Hematopoietic multipotent progenitor cell treated with erythropoietin and hydrocortisone succinate and interleukin-3 and kit ligand, for 6 days (in vitro differentiated cells): ENCODE measurements at regions not wholly inside any gene's neighbourhood (a gene's known extent, or its start where the extent isn't known, plus 50 kb on each side); places are given as distances from the start of the nearest gene placed in this dataset.

Source experiments
- DNase-seq: peaks from one replicate; pipeline ENCODE4 v3.0.0-alpha.2; 2015

DNA sequence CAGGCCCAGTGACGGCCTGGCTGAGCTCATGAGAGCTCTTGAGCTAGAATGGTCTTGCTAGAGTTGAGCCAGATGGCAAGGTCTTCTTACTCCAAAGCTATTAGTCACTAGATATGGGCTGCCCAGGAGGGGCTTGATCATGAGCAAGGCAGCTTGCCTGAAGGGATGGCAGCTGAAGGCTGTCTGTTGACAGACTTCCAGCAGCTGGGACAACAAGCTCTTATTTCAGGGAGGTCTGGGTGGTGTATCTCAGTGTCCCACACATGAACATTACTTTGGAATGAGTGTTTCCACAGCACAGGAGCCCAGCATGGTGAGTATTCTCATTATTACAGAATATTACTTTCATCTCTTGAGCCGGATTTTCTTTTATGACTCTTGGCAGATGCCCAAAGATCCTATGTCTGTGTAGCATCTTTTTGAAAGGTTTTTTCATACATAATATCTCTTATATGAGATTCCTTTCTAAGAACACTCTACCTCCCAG, 414.1 kb downstream of the ARHGEF28 start:
- DNase-seq, result no peak

GRCh38 chr5:74037321-74037720, 411.3 kb downstream of the ARHGEF28 start:
- no peak for DNase-seq

- peak; percentile 36 for DNase-seq
Measured at GRCh38 chr5:74035521-74035937, 409.5 kb downstream of the ARHGEF28 start.

- no peak for DNase-seq
Measured at GRCh38 chr5:74034733-74035132, 408.7 kb downstream of the ARHGEF28 start.

DNA sequence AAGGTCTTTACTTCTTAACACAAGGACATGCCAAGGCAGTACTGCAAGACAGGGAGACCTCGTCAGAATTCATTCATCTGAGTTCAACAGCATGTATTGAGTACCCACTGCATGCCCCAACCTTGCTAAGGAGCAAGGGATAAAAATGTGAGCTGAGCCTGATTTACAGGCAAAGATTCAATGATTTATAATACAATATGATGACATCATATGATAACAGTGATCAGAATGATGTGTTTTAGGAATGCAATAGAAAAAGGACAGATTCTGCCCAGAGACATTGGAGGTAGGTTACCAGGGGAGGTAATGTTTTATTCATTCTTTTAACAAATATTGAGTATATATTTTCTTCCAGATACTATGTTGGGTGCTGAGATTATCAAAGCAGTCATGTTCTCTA, 406.6 kb downstream of the ARHGEF28 start:
- no peak for DNase-seq

DNA sequence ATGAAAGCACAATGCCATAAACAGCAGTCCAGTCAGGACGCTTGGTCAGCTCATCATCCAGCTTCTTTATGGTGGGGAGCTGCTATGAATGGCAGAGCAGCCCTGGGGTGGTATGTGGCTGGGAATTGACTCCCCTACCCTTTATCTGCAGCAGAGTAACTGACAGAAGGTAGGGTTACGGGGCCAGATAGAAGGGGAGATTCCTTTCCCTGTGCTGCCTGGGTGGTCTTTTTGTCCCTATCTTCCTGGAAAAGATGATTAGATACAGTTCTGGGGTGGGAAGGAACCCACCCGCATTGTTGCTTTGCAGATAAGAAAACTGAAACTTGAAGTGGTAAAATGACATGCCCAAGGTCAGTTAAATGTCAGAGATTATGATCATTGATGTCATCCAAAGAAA, 405.5 kb downstream of the ARHGEF28 start:
- no peak for DNase-seq

- no peak for DNase-seq
Measured at GRCh38 chr5:74030821-74031220, 404.8 kb downstream of the ARHGEF28 start.

GRCh38 chr5:74030371-74030770, 404.4 kb downstream of the ARHGEF28 start:
- DNase-seq, result no peak

DNA sequence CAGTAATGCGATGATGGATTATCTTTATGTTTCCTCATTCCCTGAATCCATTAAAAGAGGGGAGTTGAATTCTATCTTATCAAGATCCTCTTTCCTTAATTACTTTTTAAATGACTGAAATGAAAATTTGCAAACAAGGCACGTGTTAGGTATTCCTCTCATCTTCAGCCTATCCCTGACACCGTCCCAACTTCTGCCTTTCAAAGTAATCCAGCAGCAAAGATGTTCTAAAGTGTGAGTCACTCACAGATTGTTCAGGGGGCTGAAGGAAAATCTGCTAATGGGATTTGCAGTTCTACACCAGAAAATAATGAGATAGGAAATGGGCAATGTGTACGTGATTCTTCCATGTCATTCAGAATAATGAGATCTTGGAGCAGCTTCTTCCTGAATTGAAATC, 403.0 kb downstream of the ARHGEF28 start:
- DNase-seq, result no peak

- no peak for DNase-seq
Measured at GRCh38 chr5:74028406-74028805, 402.4 kb downstream of the ARHGEF28 start.

DNA sequence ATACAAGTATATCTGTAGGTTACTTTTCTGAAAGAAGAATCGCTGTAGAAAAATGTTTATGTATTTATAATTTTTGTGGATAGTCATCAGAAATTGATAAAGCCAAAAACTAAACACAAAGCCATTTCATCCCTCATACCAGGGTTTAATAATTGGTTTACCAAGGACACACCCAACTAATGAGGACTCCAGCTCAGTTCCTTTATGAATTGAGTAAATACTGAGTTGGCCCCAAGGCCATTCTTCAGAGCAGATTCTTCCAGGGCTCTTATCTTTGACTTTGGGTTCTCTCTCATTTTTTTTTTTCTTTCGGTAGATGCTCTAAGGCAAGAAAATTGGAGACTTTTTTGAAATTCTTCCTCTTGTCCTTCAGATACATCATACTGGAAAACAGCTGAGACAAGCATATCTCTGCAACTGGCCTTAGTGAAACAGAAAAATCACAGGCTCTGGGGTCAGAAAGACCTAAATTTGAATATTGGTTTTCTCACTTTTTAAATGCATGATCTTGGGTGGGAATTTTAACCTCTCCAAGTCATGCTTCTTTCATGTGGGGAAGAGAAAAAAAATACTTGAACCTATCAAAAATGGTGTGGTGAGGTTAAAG, 401.8 kb downstream of the ARHGEF28 start:
- no peak for DNase-seq

DNA sequence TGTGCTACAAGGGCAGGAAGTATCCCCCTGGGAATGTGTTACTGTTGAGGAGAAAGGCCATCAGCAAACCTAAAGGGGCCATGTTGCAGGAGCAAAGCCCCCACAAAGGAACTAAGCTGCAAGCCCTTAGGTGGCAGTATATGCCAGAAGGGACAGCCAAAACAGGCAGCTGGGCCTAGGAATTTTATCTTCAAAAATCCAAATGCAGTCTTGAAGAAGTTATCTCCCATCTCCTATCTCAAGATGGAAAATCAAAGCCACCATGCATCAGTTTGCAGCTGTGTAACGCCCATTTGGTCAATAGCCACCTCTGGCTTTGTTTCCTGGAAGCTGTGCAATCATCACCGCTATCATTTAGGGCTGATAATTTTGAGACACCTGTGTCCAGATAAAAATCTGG, 400.3 kb downstream of the ARHGEF28 start:
- DNase-seq, result no peak

DNA sequence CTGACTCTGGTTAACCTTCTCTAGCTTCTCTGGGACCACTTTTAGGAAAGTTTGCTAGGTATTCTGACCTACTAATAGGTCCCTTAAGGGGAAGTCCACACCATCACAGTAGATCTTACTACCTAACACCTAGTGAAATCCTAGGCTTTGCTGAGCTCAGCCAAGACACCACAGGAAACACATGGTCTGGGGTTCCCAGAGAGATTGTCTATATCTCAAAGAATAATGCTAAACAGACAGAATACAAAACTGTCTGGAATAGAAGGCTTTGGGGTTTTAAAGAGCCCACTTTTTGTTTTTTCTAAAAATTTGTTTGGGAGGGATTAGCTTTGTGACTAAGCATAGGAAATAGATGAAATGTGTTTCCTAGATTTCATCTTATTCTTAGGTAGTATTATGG, 395.1 kb downstream of the ARHGEF28 start:
- DNase-seq, result no peak

DNA sequence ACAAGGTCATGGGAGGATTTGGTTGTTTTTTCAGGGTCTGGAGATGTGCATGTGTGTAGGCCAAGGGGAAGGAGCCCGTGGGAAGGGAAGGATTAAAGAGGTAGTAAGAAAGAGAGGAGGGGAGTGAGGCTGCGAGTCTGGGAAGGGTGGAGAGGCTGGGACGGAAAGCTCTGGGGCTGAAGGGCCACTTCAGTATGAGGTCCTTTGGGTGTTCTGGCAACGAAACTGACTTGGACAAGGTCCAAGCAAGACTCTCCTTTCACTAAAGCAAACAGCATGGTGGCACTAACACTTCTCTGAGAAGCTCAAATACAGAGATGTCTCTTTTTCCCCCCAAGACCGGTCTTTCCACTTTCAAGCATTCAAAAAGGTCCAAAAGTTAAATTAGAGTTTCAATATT, 394.5 kb downstream of the ARHGEF28 start:
- DNase-seq, result no peak

DNA sequence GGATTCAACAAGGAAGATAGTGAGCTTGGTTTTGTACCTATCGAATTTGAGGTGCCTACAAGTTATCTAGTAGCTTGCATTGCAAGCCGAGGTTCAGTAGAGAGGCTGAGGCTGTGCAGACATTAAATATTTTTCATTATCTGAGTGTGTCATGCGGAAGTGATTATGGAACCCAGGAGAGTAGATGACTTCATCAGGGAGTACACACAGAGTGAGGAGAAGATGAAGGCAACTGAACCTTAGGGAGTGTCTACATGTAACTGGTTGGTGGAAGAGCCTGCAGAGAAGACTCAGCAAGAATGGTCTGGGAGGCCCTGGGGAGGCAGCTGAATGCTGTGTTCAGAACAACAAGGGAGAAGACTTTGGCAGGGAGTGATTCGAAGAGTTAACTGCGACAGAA, 393.9 kb downstream of the ARHGEF28 start:
- DNase-seq, result no peak

GRCh38 chr5:74017786-74018211, 391.8 kb downstream of the ARHGEF28 start:
- DNase-seq, result no peak

DNA sequence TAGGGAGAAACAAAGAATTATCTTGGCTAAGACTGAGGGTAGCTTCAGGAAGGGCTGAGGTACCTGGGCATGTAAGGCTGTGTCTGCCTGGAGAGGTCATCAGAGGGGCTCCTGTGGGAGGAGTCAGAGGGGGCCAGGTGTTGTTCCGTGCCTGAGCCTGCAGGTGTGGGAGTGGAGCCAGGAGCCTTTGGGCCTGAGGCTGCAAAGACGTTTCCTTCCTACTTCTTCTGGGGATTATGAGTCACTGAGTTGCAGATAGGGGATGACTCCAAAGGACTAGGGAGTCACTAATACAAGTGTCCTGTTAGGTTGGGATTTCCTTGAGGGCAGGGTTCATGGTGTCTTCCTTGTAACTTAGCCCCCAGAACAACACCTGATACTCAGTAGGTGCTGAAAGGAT, 391.1 kb downstream of the ARHGEF28 start:
- DNase-seq, result no peak

GRCh38 chr5:74016373-74016772, 390.4 kb downstream of the ARHGEF28 start:
- DNase-seq, result peak; percentile 9

DNA sequence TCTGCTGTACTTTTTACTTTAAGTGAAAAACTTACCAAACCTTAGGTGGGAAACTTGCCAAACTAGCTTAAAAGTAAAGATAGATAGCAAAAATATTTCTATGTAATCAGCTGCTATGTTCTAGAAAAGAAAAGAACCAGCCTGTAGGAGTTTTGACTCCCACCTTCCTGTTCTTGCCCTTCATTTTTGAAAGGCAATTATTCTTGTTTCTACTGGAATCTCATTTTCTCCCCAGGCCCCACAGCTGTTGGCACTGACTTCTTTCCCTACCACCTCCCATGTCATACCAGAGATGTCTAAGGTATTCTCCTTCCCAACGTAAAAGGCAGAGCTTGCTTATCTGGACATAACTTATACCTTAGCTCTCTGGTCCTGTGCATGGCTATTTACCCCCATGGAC, 389.7 kb downstream of the ARHGEF28 start:
- DNase-seq, result no peak

DNA sequence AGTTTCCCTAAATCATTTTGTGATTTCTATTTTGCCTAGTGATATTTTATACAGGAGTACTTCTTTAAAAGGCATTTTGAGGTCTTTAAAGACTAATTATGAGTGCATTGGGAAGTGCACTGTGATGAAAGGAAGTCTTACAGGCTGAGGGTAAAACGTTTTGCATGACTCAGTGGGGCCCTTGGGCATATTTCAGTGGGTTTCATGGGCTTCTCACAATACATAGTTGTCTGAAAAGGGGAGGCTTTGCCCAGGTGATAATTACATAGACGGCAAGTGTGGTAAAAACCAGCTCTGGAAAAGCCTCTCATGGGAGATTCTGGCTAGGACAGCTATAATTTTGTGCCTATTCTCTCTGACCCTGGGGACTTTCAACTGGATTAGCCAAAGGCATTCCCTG, 387.2 kb downstream of the ARHGEF28 start:
- DNase-seq, result no peak

GRCh38 chr5:74009502-74009901, 383.5 kb downstream of the ARHGEF28 start:
- DNase-seq, result no peak

DNA sequence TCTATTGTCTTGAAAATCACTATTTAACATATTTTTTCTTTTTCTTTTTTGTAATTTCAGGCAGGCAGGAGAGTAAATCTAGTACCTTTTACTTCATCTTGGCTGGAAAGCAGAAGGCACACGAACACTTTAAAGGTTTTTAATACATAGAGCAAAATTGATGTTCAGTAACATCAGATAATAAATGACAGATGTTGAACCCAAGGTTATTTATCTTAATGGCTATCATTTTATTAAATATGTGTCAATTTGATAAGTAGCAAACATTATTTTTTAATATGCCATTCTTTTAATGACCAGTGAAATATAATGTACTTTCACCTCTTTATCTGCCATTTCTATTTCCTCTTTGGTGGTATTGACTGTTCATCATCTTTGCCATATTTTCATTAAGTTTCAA, 381.2 kb downstream of the ARHGEF28 start:
- no peak for DNase-seq

DNA sequence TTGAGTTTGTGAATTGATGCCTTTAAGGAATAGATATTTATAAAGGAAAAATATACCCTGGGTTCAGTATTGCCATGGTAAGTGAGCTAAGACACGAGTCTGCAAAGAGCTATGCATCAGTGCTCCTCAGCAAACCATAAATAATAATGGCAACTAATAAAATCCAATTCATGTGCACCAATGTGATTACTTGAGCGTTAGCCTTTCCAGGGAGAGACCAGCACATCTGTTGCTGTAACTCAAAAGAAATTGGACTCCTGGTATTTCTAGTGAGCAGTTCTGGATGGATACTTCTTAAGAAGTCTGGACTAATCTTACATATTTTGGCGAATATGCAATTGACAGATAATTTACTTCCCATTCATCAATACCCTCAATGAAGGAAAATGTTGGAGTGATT, 373.3 kb downstream of the ARHGEF28 start:
- no peak for DNase-seq

- DNase-seq, result no peak
Measured at GRCh38 chr5:73998489-73998888, 372.5 kb downstream of the ARHGEF28 start.

DNA sequence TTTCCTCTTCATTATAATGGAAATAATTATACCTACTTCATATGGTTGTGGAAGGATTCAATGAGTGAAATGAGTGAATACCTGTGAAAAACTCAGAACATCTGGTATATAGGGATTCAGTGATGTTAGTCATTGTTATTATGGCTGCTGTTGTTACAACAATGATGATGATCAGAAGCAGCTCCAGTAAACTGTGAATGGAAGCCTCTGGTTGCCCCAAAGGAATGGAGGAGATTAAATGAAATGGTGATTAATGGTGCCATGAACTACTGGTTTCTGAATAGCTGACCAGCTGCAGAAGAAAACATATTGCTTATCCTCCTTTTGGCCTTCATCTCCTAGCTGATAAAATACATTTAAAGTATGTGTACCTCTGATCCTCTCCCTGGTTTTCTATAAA, 372.0 kb downstream of the ARHGEF28 start:
- no peak for DNase-seq
